ENCODE measurements at regions not wholly inside any gene's neighbourhood (a gene's known extent, or its start where the extent isn't known, plus 50 kb on each side); places are given as distances from the start of the nearest gene placed in this dataset.

DNA sequence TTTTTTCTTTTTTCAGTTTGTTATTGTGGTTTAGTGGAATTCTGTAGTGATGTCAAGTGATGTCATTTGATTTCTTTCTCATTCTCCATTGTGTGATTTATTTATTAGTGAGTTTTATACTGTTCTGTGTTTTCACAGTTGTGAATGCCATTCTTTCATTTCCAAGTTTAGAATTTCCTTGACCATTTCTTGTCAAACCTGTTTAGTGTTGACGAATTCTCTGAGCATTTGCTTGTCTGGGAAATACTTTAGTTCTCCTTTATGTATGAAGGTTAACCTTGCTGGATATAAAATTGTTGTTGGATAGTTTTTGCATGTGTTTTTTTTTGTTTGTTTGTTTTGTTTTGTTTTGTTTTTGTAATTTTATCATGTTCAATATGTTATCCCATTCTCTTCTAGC, 633.6 kb upstream of the FAT3 start:
- TF ChIP-seq, protein P1, sequence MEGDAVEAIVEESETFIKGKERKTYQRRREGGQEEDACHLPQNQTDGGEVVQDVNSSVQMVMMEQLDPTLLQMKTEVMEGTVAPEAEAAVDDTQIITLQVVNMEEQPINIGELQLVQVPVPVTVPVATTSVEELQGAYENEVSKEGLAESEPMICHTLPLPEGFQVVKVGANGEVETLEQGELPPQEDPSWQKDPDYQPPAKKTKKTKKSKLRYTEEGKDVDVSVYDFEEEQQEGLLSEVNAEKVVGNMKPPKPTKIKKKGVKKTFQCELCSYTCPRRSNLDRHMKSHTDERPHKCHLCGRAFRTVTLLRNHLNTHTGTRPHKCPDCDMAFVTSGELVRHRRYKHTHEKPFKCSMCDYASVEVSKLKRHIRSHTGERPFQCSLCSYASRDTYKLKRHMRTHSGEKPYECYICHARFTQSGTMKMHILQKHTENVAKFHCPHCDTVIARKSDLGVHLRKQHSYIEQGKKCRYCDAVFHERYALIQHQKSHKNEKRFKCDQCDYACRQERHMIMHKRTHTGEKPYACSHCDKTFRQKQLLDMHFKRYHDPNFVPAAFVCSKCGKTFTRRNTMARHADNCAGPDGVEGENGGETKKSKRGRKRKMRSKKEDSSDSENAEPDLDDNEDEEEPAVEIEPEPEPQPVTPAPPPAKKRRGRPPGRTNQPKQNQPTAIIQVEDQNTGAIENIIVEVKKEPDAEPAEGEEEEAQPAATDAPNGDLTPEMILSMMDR (IDR thresholded peaks at IDR 0.05), result no peak
- no peak for TF ChIP-seq POLR2A (IDR thresholded peaks at IDR 0.05)
